ENCODE measurements at regions not wholly inside any gene's neighbourhood (a gene's known extent, or its start where the extent isn't known, plus 50 kb on each side); places are given as distances from the start of the nearest gene placed in this dataset.

- Mint-ChIP-seq H3K9me3 (peaks cover 8% of the 10 kb centered on the region), H3K27me3 (ENCODE audit: low read depth) (peaks cover 14% of the 10 kb centered on the region), H3K4me1 (peaks cover 2% of the 10 kb centered on the region), H3K27ac (no peak overlapping the region), H3K36me3 (no peaks in the 10 kb centered on the region), H3K4me3 (no peak overlapping the region)
- TF ChIP-seq, protein P1, sequence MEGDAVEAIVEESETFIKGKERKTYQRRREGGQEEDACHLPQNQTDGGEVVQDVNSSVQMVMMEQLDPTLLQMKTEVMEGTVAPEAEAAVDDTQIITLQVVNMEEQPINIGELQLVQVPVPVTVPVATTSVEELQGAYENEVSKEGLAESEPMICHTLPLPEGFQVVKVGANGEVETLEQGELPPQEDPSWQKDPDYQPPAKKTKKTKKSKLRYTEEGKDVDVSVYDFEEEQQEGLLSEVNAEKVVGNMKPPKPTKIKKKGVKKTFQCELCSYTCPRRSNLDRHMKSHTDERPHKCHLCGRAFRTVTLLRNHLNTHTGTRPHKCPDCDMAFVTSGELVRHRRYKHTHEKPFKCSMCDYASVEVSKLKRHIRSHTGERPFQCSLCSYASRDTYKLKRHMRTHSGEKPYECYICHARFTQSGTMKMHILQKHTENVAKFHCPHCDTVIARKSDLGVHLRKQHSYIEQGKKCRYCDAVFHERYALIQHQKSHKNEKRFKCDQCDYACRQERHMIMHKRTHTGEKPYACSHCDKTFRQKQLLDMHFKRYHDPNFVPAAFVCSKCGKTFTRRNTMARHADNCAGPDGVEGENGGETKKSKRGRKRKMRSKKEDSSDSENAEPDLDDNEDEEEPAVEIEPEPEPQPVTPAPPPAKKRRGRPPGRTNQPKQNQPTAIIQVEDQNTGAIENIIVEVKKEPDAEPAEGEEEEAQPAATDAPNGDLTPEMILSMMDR (IDR thresholded peaks at IDR 0.05; ENCODE audit: unreplicated experiment), result no peak
- no peak for DNase-seq (ENCODE audit: low spot score in 2 of 2, unreplicated experiment in 2 of 2)
These were observed 77.1 kb upstream of the ADAMTS2 start for GRCh38 chr5:179422213-179422855.

DNA sequence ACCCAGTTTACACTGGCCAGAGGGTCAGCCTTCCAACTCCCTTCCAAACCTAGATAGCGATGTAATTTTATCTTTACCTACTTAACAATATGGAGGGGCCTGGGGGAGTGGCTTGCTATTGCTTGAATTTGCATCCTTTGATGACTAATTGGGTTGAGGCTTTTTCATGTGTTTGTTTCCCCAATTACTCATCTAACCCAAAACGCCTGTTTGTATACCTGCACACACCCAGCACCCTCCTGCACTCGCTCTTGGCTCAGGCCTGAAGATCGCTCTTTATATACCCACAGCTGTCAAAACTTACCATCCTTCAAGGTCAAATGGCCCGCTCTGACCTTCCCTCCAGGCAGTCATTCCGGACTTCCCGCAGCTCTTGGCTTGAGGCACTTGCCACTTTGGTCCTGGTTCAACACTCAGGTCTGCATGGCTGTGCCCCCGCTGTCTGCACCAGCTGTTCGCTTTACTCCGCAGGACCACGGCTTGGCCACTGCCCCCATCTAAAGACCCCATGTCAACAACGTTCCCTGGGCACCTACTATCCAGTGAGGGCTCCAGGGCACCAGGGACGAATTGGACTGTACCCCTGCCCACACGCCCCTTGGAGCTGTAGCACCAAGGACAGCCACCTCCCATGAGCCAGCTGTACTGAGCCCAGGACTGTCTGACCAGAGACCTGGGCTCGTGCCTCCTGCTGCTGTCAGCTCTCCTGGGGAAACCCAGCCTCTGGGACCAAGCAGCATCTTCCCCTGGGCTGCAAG, 76.1 kb upstream of the ADAMTS2 start:
- peak in 1 of 2 experiments; percentile 8 for DNase-seq (ENCODE audit: low spot score in 2 of 2, unreplicated experiment in 2 of 2)
- Mint-ChIP-seq H3K36me3 (no peaks in the 10 kb centered on the region), H3K4me1 (no peaks in the 10 kb centered on the region), H3K27ac (no peak overlapping the region), H3K27me3 (ENCODE audit: low read depth) (peaks cover 21% of the 10 kb centered on the region), H3K9me3 (peaks cover 8% of the 10 kb centered on the region), H3K4me3 (no peak overlapping the region)
- TF ChIP-seq, protein P1 (IDR thresholded peaks at IDR 0.05; ENCODE audit: unreplicated experiment), result no peak

DNA sequence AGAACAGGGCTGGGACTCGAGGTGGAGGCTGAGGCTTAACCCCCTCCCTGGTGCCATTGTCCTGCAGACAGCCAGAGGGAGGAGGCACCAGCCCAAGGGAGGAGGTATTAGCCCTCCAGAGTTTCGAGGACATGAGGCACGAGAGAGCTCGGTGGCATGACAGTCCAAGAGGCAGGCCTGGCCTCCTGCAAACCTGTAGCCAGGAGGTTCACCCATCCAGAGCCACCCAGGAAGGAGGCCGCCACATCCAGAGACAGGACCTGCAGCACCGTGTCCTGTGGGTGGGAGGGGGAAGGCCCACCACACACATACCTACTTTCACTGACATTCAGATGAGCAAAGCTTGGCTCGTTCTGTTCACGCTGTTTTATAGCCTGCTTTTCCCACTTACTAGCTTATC, 75.2 kb upstream of the ADAMTS2 start:
- H3K4me3 Mint-ChIP-seq, result no peak overlapping the region
- peaks cover 24% of the 10 kb centered on the region for H3K27me3 Mint-ChIP-seq (ENCODE audit: low read depth)
- H3K9me3 Mint-ChIP-seq, result peaks cover 6% of the 10 kb centered on the region
- TF ChIP-seq, protein P1 (IDR thresholded peaks at IDR 0.05; ENCODE audit: unreplicated experiment), result no peak
- H3K27ac Mint-ChIP-seq, result no peak overlapping the region
- no peaks in the 10 kb centered on the region for H3K4me1 Mint-ChIP-seq
- no peaks in the 10 kb centered on the region for H3K36me3 Mint-ChIP-seq
- DNase-seq (ENCODE audit: low spot score in 2 of 2, unreplicated experiment in 2 of 2), result no peak

GRCh38 chr5:179418972-179419371, 73.7 kb upstream of the ADAMTS2 start:
- no peak overlapping the region for H3K27ac Mint-ChIP-seq
- no peak overlapping the region for H3K4me3 Mint-ChIP-seq
- no peaks in the 10 kb centered on the region for H3K4me1 Mint-ChIP-seq
- no peaks in the 10 kb centered on the region for H3K9me3 Mint-ChIP-seq
- DNase-seq (ENCODE audit: low spot score in 2 of 2, unreplicated experiment in 2 of 2), result no peak
- H3K27me3 Mint-ChIP-seq (ENCODE audit: low read depth), result peaks cover 21% of the 10 kb centered on the region
- TF ChIP-seq, protein P1 (IDR thresholded peaks at IDR 0.05; ENCODE audit: unreplicated experiment), result no peak
- H3K36me3 Mint-ChIP-seq, result no peaks in the 10 kb centered on the region

DNA sequence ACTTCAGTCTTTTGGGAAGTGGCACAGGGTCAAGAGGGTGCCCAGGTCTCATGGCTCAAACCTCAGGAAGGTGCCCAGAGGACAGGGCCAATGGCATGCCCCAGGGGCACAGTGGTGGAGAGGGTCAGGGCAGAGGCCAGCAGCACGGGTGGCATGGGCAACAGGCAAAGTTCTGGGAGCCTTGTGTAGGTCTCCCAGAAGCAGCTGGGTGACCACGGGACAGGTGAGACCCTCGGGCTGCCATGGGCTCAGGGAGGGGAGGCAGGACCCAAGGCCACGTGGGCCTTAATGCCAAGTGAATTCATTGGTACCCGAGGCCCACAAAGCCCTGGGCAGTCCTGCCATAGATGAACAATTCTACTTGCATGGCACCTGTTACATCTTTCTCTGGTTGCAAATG, 72.4 kb upstream of the ADAMTS2 start:
- TF ChIP-seq, protein P1 (IDR thresholded peaks at IDR 0.05; ENCODE audit: unreplicated experiment), result no peak
- H3K9me3 Mint-ChIP-seq, result no peaks in the 10 kb centered on the region
- no peak overlapping the region for H3K27ac Mint-ChIP-seq
- H3K27me3 Mint-ChIP-seq (ENCODE audit: low read depth), result peaks cover 21% of the 10 kb centered on the region
- DNase-seq (ENCODE audit: low spot score in 2 of 2, unreplicated experiment in 2 of 2), result no peak
- no peaks in the 10 kb centered on the region for H3K4me1 Mint-ChIP-seq
- H3K36me3 Mint-ChIP-seq, result no peaks in the 10 kb centered on the region
- H3K4me3 Mint-ChIP-seq, result no peak overlapping the region
